ENCODE measurements at regions not wholly inside any gene's neighbourhood (a gene's known extent, or its start where the extent isn't known, plus 50 kb on each side); places are given as distances from the start of the nearest gene placed in this dataset.

GRCh38 chr2:82239176-82239575, 1934.6 kb upstream of the LRRTM1 start:
- H3K36me3 ChIP-seq, result no peaks in the 10 kb centered on the region
- no peaks in the 10 kb centered on the region for H3K27me3 ChIP-seq
- no peak for DNase-seq (ENCODE audit: low spot score in 2 of 2)
- H3K27ac ChIP-seq, result no peak overlapping the region
- TF ChIP-seq POLR2AphosphoS5 (IDR thresholded peaks at IDR 0.05) (no peak), POLR2A (IDR thresholded peaks at IDR 0.05) (no peak), EP300 (IDR thresholded peaks at IDR 0.05) (no peak)
- TF ChIP-seq, protein P1, sequence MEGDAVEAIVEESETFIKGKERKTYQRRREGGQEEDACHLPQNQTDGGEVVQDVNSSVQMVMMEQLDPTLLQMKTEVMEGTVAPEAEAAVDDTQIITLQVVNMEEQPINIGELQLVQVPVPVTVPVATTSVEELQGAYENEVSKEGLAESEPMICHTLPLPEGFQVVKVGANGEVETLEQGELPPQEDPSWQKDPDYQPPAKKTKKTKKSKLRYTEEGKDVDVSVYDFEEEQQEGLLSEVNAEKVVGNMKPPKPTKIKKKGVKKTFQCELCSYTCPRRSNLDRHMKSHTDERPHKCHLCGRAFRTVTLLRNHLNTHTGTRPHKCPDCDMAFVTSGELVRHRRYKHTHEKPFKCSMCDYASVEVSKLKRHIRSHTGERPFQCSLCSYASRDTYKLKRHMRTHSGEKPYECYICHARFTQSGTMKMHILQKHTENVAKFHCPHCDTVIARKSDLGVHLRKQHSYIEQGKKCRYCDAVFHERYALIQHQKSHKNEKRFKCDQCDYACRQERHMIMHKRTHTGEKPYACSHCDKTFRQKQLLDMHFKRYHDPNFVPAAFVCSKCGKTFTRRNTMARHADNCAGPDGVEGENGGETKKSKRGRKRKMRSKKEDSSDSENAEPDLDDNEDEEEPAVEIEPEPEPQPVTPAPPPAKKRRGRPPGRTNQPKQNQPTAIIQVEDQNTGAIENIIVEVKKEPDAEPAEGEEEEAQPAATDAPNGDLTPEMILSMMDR (IDR thresholded peaks at IDR 0.05), result no peak
- 57% methylated on average over 2 of the region's 2 CpGs for WGBS
- no peak overlapping the region for H3K4me3 ChIP-seq
- no peaks in the 10 kb centered on the region for H3K4me1 ChIP-seq
- no peaks in the 10 kb centered on the region for H3K9me3 ChIP-seq

- Histone ChIP-seq H3K4me3 (no peak overlapping the region), H3K36me3 (no peaks in the 10 kb centered on the region), H3K9me3 (no peaks in the 10 kb centered on the region), H3K27ac (no peak overlapping the region), H3K27me3 (no peaks in the 10 kb centered on the region), H3K4me1 (no peaks in the 10 kb centered on the region)
- TF ChIP-seq POLR2AphosphoS5 (IDR thresholded peaks at IDR 0.05), result no peak
- TF ChIP-seq, protein P1 (IDR thresholded peaks at IDR 0.05), result no peak
- DNase-seq (ENCODE audit: low spot score in 2 of 2), result no peak
Measured at GRCh38 chr2:82237994-82238662, 1933.6 kb upstream of the LRRTM1 start.

GRCh38 chr2:82234283-82234874, 1929.8 kb upstream of the LRRTM1 start:
- no peaks in the 10 kb centered on the region for H3K36me3 ChIP-seq
- no peak for DNase-seq (ENCODE audit: low spot score in 2 of 2)
- H3K4me3 ChIP-seq, result no peak overlapping the region
- H3K4me1 ChIP-seq, result no peaks in the 10 kb centered on the region
- H3K9me3 ChIP-seq, result no peaks in the 10 kb centered on the region
- no peaks in the 10 kb centered on the region for H3K27me3 ChIP-seq
- H3K27ac ChIP-seq, result no peak overlapping the region
- WGBS, result 71% methylated on average over 8 of the region's 8 CpGs
- TF ChIP-seq POLR2AphosphoS5 (IDR thresholded peaks at IDR 0.05) (no peak), POLR2A (IDR thresholded peaks at IDR 0.05) (no peak), EP300 (IDR thresholded peaks at IDR 0.05) (no peak)
- TF ChIP-seq, protein P1 (IDR thresholded peaks at IDR 0.05), result no peak

DNA sequence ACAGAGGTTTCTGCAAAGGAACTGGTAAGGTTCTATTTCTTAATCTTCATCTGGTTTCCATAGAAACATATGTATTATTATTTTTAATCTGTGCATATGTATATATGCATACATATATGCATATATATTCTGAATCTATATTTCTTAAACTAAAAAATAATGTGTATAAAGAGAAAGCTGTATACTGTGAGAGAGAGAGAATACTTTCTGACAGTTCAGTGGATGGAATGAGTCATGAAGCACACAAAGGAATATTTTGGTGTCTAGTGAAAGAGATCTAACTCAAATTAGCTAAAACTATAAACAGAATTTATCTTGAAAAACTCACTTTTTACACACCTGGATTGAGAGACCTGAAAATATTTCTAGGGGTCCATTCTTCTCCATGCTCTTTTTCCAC, 1929.3 kb upstream of the LRRTM1 start:
- H3K9me3 ChIP-seq, result no peaks in the 10 kb centered on the region
- H3K27me3 ChIP-seq, result no peaks in the 10 kb centered on the region
- no peaks in the 10 kb centered on the region for H3K36me3 ChIP-seq
- no peak overlapping the region for H3K27ac ChIP-seq
- no peak for TF ChIP-seq EP300 (IDR thresholded peaks at IDR 0.05)
- no peak for TF ChIP-seq POLR2A (IDR thresholded peaks at IDR 0.05)
- no peak for TF ChIP-seq POLR2AphosphoS5 (IDR thresholded peaks at IDR 0.05)
- TF ChIP-seq, protein P1 (IDR thresholded peaks at IDR 0.05), result no peak
- H3K4me1 ChIP-seq, result no peaks in the 10 kb centered on the region
- DNase-seq (ENCODE audit: low spot score in 2 of 2), result no peak
- H3K4me3 ChIP-seq, result no peak overlapping the region

- no peak for DNase-seq (ENCODE audit: low spot score in 2 of 2)
- no peak for TF ChIP-seq POLR2AphosphoS5 (IDR thresholded peaks at IDR 0.05)
- no peak for TF ChIP-seq EP300 (IDR thresholded peaks at IDR 0.05)
- TF ChIP-seq, protein P1 (IDR thresholded peaks at IDR 0.05), result no peak
- TF ChIP-seq POLR2A (IDR thresholded peaks at IDR 0.05), result no peak
- Histone ChIP-seq H3K4me1 (no peaks in the 10 kb centered on the region), H3K4me3 (no peak overlapping the region), H3K36me3 (no peaks in the 10 kb centered on the region), H3K27me3 (no peaks in the 10 kb centered on the region), H3K27ac (no peak overlapping the region), H3K9me3 (peaks cover 5% of the 10 kb centered on the region)
- 60% methylated on average over 1 of the region's 1 CpG for WGBS
Measured at GRCh38 chr2:82230406-82230805, 1925.9 kb upstream of the LRRTM1 start.
